GM12864 (cell line): ENCODE measurements at regions not wholly inside any gene's neighbourhood (a gene's known extent, or its start where the extent isn't known, plus 50 kb on each side); places are given as distances from the start of the nearest gene placed in this dataset.

ENCODE experiments used
- DNase-seq: peaks from one replicate; pipeline ENCODE4 v3.0.0-alpha.2; 2011; ENCODE audit warnings: low read depth
- H3K4me3 ChIP-seq: 2 replicates; pipeline ENCODE4 v1.5.1; 2011; ENCODE audit warnings: mild to moderate bottlenecking, low read depth, low read length, control low read depth
- CTCF ChIP-seq: IDR thresholded peaks from 2 replicates; pipeline ENCODE4 v1.5.1; 2011; ENCODE audit warnings: low read depth, mild to moderate bottlenecking, moderate library complexity, low read length, control low read depth, inconsistent platforms; ENCODE audit errors: missing control alignments

GRCh38 chr15:94924057-94924456 is 692.7 kb downstream of the MCTP2 start:
- H3K4me3 ChIP-seq, result no peak overlapping the region
- no peak for DNase-seq
- TF ChIP-seq CTCF, result no peak

- DNase-seq, result no peak
Measured at GRCh38 chr15:94924971-94925598, 693.7 kb downstream of the MCTP2 start.

GRCh38 chr15:94925680-94926079 is 694.3 kb downstream of the MCTP2 start:
- H3K4me3 ChIP-seq, result no peak overlapping the region
- TF ChIP-seq CTCF, result no peak
- DNase-seq, result no peak

More at GRCh38 chr15:94924971-94925598, 693.7 kb downstream of the MCTP2 start:
- no peak overlapping the region for H3K4me3 ChIP-seq
- TF ChIP-seq CTCF, result no peak

- no peak for DNase-seq
- no peak for TF ChIP-seq CTCF
- H3K4me3 ChIP-seq, result no peak overlapping the region
Measured at GRCh38 chr15:94927003-94927402, 695.6 kb downstream of the MCTP2 start.

GRCh38 chr15:94929282-94929681 is 697.9 kb downstream of the MCTP2 start:
- no peak for DNase-seq
- TF ChIP-seq CTCF, result no peak

GRCh38 chr15:94930441-94930840 is 699.1 kb downstream of the MCTP2 start:
- no peak for TF ChIP-seq CTCF
- no peak for DNase-seq
- H3K4me3 ChIP-seq, result no peak overlapping the region

More at GRCh38 chr15:94929282-94929681, 697.9 kb downstream of the MCTP2 start:
- no peak overlapping the region for H3K4me3 ChIP-seq

- TF ChIP-seq CTCF, result no peak
- no peak for DNase-seq
- no peak overlapping the region for H3K4me3 ChIP-seq
Measured at GRCh38 chr15:94930960-94931359, 699.6 kb downstream of the MCTP2 start.
